ENCODE measurements at regions not wholly inside any gene's neighbourhood (a gene's known extent, or its start where the extent isn't known, plus 50 kb on each side); places are given as distances from the start of the nearest gene placed in this dataset.

DNA sequence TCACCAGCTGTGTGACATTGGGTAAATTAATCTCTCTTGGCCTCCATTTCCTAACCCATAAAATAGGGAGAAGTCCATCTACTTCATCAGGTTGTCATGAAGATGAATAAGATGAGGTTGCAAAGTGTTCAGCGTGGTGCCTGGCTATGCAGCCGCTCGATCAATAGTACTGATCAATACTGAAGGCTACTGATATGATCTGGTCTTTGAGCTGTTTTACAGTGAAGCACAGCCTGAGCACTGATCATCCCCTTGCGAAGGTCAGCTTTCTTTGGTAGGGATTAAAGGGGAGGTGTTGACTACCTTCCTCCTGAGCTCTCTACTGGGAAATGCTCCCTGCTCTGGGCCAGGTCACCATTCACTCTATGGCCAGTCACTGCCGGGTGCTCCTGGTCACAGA is 108.4 kb upstream of the NOCT start:
- TF ChIP-seq POLR2A (IDR thresholded peaks at IDR 0.05; ENCODE audit: low read length) (no peak), GATA1 (IDR thresholded peaks at IDR 0.05; ENCODE audit: low read depth, low read length) (no peak)
